ENCODE measurements at regions not wholly inside any gene's neighbourhood (a gene's known extent, or its start where the extent isn't known, plus 50 kb on each side); places are given as distances from the start of the nearest gene placed in this dataset.

DNA sequence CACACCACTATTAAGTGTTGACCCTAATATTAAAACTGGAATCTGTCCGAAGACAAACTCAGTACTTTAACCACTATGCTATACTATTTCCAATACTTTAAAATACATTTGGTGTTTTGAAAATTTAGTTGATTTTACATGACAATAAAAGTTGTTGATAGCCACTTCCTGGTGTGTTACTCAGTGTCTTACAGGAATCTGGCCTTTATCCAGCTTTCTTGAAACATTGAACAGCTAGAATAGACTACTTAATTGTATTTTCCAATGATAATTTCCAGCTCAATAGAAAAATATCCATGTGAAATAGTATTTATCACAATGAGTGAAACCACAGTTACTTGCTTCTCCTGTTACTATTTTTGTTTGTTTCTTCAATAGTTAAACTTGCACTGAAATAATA, 369.6 kb upstream of the ADGRL4 start:
- H3K36me3 ChIP-seq (ENCODE audit: control insufficient read depth, insufficient read depth, low read length), result no peaks in the 10 kb centered on the region
- peaks cover 4% of the 10 kb centered on the region for H3K4me1 ChIP-seq (ENCODE audit: control insufficient read depth, insufficient read depth, low read length)
- H3K9ac ChIP-seq (ENCODE audit: low read depth, low read length), result no peak overlapping the region
- H3K4me3 ChIP-seq (ENCODE audit: low read depth, low read length), result no peak overlapping the region
- no peaks in the 10 kb centered on the region for H3K9me3 ChIP-seq (ENCODE audit: control insufficient read depth, insufficient read depth, low read length)
- H3K27me3 ChIP-seq (ENCODE audit: control insufficient read depth, insufficient read depth, low read length), result no peaks in the 10 kb centered on the region

DNA sequence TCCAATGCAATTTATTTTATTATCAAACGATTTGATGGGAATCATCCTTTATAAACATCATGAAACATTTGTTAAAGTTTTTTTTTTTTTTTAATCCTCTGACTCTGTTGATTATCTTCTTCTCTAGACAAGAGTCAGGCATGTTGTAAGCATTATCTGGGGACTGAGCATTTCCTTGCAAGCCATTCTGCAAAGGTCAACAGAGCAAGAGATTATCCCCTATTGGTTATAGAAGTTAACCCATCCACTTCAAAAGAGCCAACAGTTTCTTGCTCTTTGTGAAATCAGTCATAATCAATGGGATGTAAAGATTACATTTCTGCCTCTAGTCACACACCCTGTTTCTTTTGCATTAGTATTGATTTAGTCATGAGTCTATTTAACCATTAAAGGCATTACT, 368.8 kb upstream of the ADGRL4 start:
- Histone ChIP-seq H3K9me3 (ENCODE audit: control insufficient read depth, insufficient read depth, low read length) (no peaks in the 10 kb centered on the region), H3K9ac (ENCODE audit: low read depth, low read length) (no peak overlapping the region), H3K36me3 (ENCODE audit: control insufficient read depth, insufficient read depth, low read length) (no peaks in the 10 kb centered on the region), H3K4me3 (ENCODE audit: low read depth, low read length) (no peak overlapping the region), H3K4me1 (ENCODE audit: control insufficient read depth, insufficient read depth, low read length) (peaks cover 4% of the 10 kb centered on the region), H3K27me3 (ENCODE audit: control insufficient read depth, insufficient read depth, low read length) (no peaks in the 10 kb centered on the region)

DNA sequence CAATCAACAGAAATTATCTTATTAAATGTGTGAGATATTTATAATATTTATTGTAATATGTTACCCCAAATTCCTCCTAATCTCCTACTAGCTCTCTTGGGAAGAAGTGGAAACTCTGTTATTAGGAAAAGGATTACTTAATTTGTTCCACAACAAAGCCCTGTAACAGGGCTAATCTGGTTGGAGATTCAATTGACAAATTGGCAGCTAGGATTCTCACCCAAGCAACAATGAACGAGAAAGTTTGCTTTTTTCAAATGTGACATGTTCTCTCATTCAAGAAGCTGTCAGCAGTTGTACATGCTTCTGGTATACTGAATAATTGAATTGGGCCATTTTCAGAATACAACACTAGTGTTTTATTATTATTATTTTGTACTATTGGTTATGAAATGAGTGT, 367.9 kb upstream of the ADGRL4 start:
- Histone ChIP-seq H3K27me3 (ENCODE audit: control insufficient read depth, insufficient read depth, low read length) (no peaks in the 10 kb centered on the region), H3K4me1 (ENCODE audit: control insufficient read depth, insufficient read depth, low read length) (peaks cover 4% of the 10 kb centered on the region), H3K9me3 (ENCODE audit: control insufficient read depth, insufficient read depth, low read length) (no peaks in the 10 kb centered on the region), H3K4me3 (ENCODE audit: low read depth, low read length) (no peak overlapping the region), H3K36me3 (ENCODE audit: control insufficient read depth, insufficient read depth, low read length) (no peaks in the 10 kb centered on the region), H3K9ac (ENCODE audit: low read depth, low read length) (no peak overlapping the region)

DNA sequence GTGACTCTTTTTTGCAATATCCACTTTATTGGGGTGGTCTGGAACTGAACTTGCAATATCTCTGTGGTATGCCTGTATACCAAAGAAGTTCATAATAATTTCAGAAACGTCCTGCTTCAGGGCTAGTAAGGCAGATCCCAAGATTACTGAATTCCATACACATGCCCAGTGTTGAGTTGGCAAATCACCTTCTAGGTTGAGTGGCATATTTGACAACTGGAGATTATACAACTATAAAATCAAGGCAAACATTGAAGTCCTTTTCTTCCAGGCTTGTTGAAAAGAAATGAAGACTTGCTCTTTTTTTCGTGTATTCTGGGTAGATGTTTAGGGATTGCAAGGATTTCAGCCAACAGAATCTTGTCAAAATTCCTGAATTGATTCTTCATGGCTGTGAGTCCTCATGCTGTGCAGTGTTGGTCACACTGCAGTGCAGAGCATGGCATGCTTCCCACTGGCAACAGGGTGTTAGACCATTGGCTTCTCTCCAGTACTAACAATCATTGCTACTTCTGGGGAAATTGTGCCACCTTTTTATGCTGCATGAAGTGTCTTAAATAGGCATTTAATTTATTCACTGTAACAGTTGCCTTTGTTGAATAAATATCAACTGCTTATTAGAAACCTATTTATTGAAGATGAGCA, 367.1 kb upstream of the ADGRL4 start:
- Histone ChIP-seq H3K9me3 (ENCODE audit: control insufficient read depth, insufficient read depth, low read length) (no peaks in the 10 kb centered on the region), H3K27me3 (ENCODE audit: control insufficient read depth, insufficient read depth, low read length) (no peaks in the 10 kb centered on the region), H3K36me3 (ENCODE audit: control insufficient read depth, insufficient read depth, low read length) (no peaks in the 10 kb centered on the region), H3K9ac (ENCODE audit: low read depth, low read length) (no peak overlapping the region), H3K4me3 (ENCODE audit: low read depth, low read length) (no peak overlapping the region), H3K4me1 (ENCODE audit: control insufficient read depth, insufficient read depth, low read length) (peaks cover 2% of the 10 kb centered on the region)

- H3K9me3 ChIP-seq (ENCODE audit: control insufficient read depth, insufficient read depth, low read length), result no peaks in the 10 kb centered on the region
- H3K4me1 ChIP-seq (ENCODE audit: control insufficient read depth, insufficient read depth, low read length), result no peaks in the 10 kb centered on the region
- H3K36me3 ChIP-seq (ENCODE audit: control insufficient read depth, insufficient read depth, low read length), result no peaks in the 10 kb centered on the region
- no peak overlapping the region for H3K9ac ChIP-seq (ENCODE audit: low read depth, low read length)
- no peaks in the 10 kb centered on the region for H3K27me3 ChIP-seq (ENCODE audit: control insufficient read depth, insufficient read depth, low read length)
- no peak overlapping the region for H3K4me3 ChIP-seq (ENCODE audit: low read depth, low read length)
Observed at GRCh38 chr1:79371802-79372201, 365.3 kb upstream of the ADGRL4 start.

DNA sequence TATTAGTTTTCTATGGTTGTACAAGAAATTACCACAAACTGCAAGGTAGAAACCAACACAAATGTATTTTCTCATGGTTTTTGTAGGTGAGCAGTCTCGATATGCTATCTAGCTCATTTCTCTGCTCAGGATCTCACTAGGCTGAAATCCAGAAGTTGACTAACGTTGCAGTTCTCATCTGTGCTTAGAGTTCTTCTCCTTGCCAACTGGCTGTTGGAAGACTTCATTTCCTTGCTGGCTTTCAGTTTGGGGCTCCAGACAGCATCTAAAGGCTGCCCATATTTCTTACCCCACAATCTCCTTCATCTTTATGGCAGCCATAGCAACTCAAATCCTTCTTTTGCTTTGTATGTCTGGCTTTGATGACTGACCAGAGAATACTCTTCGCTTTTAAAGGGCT, 362.6 kb upstream of the ADGRL4 start:
- Histone ChIP-seq H3K9me3 (ENCODE audit: control insufficient read depth, insufficient read depth, low read length) (no peaks in the 10 kb centered on the region), H3K4me3 (ENCODE audit: low read depth, low read length) (no peak overlapping the region), H3K27me3 (ENCODE audit: control insufficient read depth, insufficient read depth, low read length) (no peaks in the 10 kb centered on the region), H3K9ac (ENCODE audit: low read depth, low read length) (no peak overlapping the region), H3K4me1 (ENCODE audit: control insufficient read depth, insufficient read depth, low read length) (no peaks in the 10 kb centered on the region), H3K36me3 (ENCODE audit: control insufficient read depth, insufficient read depth, low read length) (no peaks in the 10 kb centered on the region)

DNA sequence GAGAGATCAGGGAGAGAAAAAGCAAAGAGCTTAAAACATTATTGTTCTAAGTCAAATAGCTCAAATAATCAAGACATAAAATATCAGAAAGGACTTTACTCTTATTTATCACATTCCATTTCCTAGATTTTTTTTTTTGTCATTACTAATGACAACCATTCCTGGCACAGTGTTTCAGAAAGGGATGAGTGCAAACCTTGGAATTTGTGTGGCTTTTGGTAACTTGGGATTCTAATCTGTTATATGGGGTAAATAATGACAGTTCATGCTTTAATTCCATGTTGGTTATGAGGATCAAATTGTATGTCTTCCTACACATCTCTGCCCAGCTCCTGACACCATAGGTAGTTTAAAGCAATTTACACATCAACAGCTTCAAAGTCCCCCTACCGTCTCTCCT, 358.4 kb upstream of the ADGRL4 start:
- no peaks in the 10 kb centered on the region for H3K4me1 ChIP-seq (ENCODE audit: control insufficient read depth, insufficient read depth, low read length)
- no peak overlapping the region for H3K9ac ChIP-seq (ENCODE audit: low read depth, low read length)
- no peaks in the 10 kb centered on the region for H3K9me3 ChIP-seq (ENCODE audit: control insufficient read depth, insufficient read depth, low read length)
- no peak overlapping the region for H3K4me3 ChIP-seq (ENCODE audit: low read depth, low read length)
- no peaks in the 10 kb centered on the region for H3K27me3 ChIP-seq (ENCODE audit: control insufficient read depth, insufficient read depth, low read length)
- no peaks in the 10 kb centered on the region for H3K36me3 ChIP-seq (ENCODE audit: control insufficient read depth, insufficient read depth, low read length)

- no peak overlapping the region for H3K9ac ChIP-seq (ENCODE audit: low read depth, low read length)
- no peaks in the 10 kb centered on the region for H3K4me1 ChIP-seq (ENCODE audit: control insufficient read depth, insufficient read depth, low read length)
- H3K9me3 ChIP-seq (ENCODE audit: control insufficient read depth, insufficient read depth, low read length), result no peaks in the 10 kb centered on the region
- no peaks in the 10 kb centered on the region for H3K27me3 ChIP-seq (ENCODE audit: control insufficient read depth, insufficient read depth, low read length)
- no peak overlapping the region for H3K4me3 ChIP-seq (ENCODE audit: low read depth, low read length)
- no peaks in the 10 kb centered on the region for H3K36me3 ChIP-seq (ENCODE audit: control insufficient read depth, insufficient read depth, low read length)
Observed at GRCh38 chr1:79363430-79363829, 356.9 kb upstream of the ADGRL4 start.

DNA sequence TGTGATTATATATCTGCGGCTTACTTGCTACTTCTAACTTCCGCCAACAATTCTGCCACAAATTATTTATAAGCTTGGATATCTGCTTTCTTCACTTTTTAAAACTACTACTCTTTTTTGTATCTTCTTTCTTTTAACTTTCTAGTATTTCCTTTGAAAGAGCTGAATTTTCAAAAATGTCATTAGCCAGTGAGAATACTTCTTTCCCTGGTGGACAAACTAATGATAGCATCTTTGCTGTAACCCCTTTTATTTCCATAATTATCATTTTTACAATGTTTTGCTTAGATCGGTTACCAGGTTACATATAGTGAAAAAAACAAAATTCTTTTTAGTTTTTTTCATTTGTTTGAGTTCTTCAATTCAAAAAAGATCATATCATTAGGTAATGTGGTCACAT, 355.9 kb upstream of the ADGRL4 start:
- Histone ChIP-seq H3K9ac (ENCODE audit: low read depth, low read length) (no peak overlapping the region), H3K9me3 (ENCODE audit: control insufficient read depth, insufficient read depth, low read length) (no peaks in the 10 kb centered on the region), H3K4me1 (ENCODE audit: control insufficient read depth, insufficient read depth, low read length) (no peaks in the 10 kb centered on the region), H3K27me3 (ENCODE audit: control insufficient read depth, insufficient read depth, low read length) (no peaks in the 10 kb centered on the region), H3K4me3 (ENCODE audit: low read depth, low read length) (no peak overlapping the region), H3K36me3 (ENCODE audit: control insufficient read depth, insufficient read depth, low read length) (no peaks in the 10 kb centered on the region)

DNA sequence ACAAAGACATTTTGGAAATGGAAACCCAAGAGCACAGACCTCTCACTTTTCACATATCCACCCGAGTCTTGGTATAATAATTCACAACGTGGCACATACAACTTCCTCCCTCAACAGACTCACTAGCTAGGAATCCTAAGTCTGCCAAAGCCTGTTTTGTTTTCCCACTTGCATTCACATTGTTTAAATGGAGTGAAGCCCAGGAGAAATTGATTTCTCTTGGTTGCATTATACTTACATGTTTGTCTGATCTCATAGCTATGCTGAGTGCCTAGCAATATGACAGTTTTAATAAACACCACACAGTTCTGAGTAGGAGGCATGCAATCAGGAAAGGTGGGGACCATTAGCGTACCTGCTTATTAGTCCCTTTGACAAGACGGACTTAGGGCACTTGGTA, 348.6 kb upstream of the ADGRL4 start:
- no peak overlapping the region for H3K9ac ChIP-seq (ENCODE audit: low read depth, low read length)
- H3K9me3 ChIP-seq (ENCODE audit: control insufficient read depth, insufficient read depth, low read length), result no peaks in the 10 kb centered on the region
- H3K4me1 ChIP-seq (ENCODE audit: control insufficient read depth, insufficient read depth, low read length), result peaks cover 2% of the 10 kb centered on the region
- no peak overlapping the region for H3K4me3 ChIP-seq (ENCODE audit: low read depth, low read length)
- H3K36me3 ChIP-seq (ENCODE audit: control insufficient read depth, insufficient read depth, low read length), result no peaks in the 10 kb centered on the region
- H3K27me3 ChIP-seq (ENCODE audit: control insufficient read depth, insufficient read depth, low read length), result no peaks in the 10 kb centered on the region

GRCh38 chr1:79353224-79353623, 346.7 kb upstream of the ADGRL4 start:
- H3K9me3 ChIP-seq (ENCODE audit: control insufficient read depth, insufficient read depth, low read length), result no peaks in the 10 kb centered on the region
- no peak overlapping the region for H3K4me3 ChIP-seq (ENCODE audit: low read depth, low read length)
- H3K4me1 ChIP-seq (ENCODE audit: control insufficient read depth, insufficient read depth, low read length), result peaks cover 2% of the 10 kb centered on the region
- no peaks in the 10 kb centered on the region for H3K36me3 ChIP-seq (ENCODE audit: control insufficient read depth, insufficient read depth, low read length)
- no peak overlapping the region for H3K9ac ChIP-seq (ENCODE audit: low read depth, low read length)
- no peaks in the 10 kb centered on the region for H3K27me3 ChIP-seq (ENCODE audit: control insufficient read depth, insufficient read depth, low read length)

GRCh38 chr1:79326875-79327274, 320.3 kb upstream of the ADGRL4 start:
- Histone ChIP-seq H3K27me3 (ENCODE audit: control insufficient read depth, insufficient read depth, low read length) (no peaks in the 10 kb centered on the region), H3K4me1 (ENCODE audit: control insufficient read depth, insufficient read depth, low read length) (peaks cover 4% of the 10 kb centered on the region), H3K9ac (ENCODE audit: low read depth, low read length) (no peak overlapping the region), H3K9me3 (ENCODE audit: control insufficient read depth, insufficient read depth, low read length) (no peaks in the 10 kb centered on the region), H3K4me3 (ENCODE audit: low read depth, low read length) (no peak overlapping the region), H3K36me3 (ENCODE audit: control insufficient read depth, insufficient read depth, low read length) (no peaks in the 10 kb centered on the region)

All from iPS-15b (cell line).